ENCODE measurements at regions not wholly inside any gene's neighbourhood (a gene's known extent, or its start where the extent isn't known, plus 50 kb on each side); places are given as distances from the start of the nearest gene placed in this dataset.
A peak's percentile ranks its signal among the peaks of the same experiment; 100 is the strongest.

DNA sequence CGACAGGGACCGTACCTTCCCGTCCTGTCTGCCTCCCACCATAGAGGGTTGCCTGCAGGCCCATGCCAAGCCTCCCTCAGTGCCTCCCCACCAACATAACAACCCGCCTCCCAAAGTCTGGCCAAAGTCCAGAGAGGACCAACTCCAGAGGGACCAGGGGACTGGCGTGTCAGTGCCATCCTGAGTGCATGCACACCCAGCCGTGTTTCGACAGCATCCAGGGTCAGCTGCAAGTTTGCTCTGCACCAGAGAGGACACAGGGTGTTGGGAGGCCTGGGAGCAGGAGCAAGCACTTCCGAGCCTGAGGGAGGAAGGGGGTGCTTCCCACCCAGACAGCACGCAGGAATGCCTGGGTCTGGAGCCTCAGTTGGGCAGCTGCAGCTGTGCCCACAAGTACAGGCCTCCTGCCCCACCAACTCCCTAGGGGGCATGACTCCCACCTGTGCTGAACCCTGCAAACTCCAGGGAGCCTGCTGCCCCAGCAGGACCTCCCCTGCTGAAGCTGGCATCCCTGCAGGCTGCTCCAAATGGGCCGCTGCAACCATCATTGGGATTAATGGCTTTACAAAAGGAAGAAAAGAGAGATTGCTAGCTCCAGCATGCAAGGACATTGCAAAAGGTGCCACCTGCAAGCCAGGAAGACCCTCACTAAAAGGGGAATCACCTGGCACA lies 618.1 kb upstream of the FSHR start:
- intact Hi-C loops (cut with micrococcal nuclease), result no loop called here

DNA sequence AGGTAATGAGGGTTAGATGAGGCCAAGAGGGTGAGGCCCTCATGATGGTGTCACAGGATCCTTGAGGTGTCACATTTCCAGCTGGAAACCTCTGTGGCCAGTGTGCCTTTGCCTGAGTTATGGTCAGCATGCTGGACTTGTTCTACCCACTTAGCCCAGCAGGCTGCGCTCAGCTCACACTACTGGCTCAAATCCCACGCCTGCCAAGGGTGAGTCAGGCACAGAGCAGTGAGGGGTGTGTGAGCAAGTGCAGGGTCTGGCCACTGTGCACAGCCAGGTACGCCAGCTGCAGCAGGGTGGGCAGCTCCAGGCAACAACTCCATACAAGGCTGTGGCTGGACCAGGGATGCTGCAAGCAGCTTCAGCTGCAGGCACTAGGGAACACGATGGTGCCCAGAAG lies 616.6 kb upstream of the FSHR start:
- no TSS peak for BruUV-seq (replicated peaks)

More for the DNA sequence above, 618.1 kb upstream of the FSHR start:
- no peaks in the 10 kb centered on the region for H3K4me1 ChIP-seq (ENCODE audit: control insufficient read depth in 1 of 2, insufficient read depth in 2 of 2, low read length in 2 of 2)
- H4K20me1 ChIP-seq (ENCODE audit: insufficient read depth), result no peaks in the 10 kb centered on the region
- H3K9me2 ChIP-seq (ENCODE audit: insufficient read depth), result no peaks in the 10 kb centered on the region
- RAD21 ChIA-PET (ENCODE audit: low non-redundant PET in 1 of 2, low total read pairs in 2 of 2, uncharacterized antibody in 2 of 2, unreplicated experiment in 2 of 2), result no interaction called here
- peaks cover 0 to 17% of the 10 kb centered on the region in 2 experiments; a peak in 2 of 4 replicates for H3K9me3 ChIP-seq (ENCODE audit: control insufficient read depth in 1 of 2, insufficient read depth in 1 of 2, low read depth in 1 of 2, low read length in 2 of 2)
- no peak overlapping the region for H3K9ac ChIP-seq (ENCODE audit: low read length)
- POLR2A ChIA-PET, result no interaction called here
- no peaks in the 10 kb centered on the region for H3K27me3 ChIP-seq (ENCODE audit: insufficient read depth, low read length)
- ATAC-seq (no peak), DNase-seq (ENCODE audit: low read depth, low spot score) (no peak)
- H3K4me3 ChIP-seq (replicated peaks in 1 of 2; ENCODE audit: low read depth in 1 of 2, low read length in 2 of 2), result no peak overlapping the region
- H3K36me3 ChIP-seq (ENCODE audit: control insufficient read depth in 1 of 2, insufficient read depth in 2 of 2, low read length in 2 of 2), result no peaks in the 10 kb centered on the region
- CTCF ChIA-PET, result no interaction called here
- TF ChIP-seq SP1 (IDR thresholded peaks at IDR 0.05; ENCODE audit: low read depth), result no peak
- TF ChIP-seq, protein P1, sequence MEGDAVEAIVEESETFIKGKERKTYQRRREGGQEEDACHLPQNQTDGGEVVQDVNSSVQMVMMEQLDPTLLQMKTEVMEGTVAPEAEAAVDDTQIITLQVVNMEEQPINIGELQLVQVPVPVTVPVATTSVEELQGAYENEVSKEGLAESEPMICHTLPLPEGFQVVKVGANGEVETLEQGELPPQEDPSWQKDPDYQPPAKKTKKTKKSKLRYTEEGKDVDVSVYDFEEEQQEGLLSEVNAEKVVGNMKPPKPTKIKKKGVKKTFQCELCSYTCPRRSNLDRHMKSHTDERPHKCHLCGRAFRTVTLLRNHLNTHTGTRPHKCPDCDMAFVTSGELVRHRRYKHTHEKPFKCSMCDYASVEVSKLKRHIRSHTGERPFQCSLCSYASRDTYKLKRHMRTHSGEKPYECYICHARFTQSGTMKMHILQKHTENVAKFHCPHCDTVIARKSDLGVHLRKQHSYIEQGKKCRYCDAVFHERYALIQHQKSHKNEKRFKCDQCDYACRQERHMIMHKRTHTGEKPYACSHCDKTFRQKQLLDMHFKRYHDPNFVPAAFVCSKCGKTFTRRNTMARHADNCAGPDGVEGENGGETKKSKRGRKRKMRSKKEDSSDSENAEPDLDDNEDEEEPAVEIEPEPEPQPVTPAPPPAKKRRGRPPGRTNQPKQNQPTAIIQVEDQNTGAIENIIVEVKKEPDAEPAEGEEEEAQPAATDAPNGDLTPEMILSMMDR (IDR thresholded peaks at IDR 0.05 in 2 of 3, conservative IDR thresholded peaks at IDR 0.05 in 1 of 3; ENCODE audit: borderline replicate concordance in 1 of 3, insufficient read depth in 1 of 3, low read depth in 2 of 3, low read length in 2 of 3), result no peak
- no peak for TF ChIP-seq FOSL1 (IDR thresholded peaks at IDR 0.05; ENCODE audit: low read depth)
- TF ChIP-seq, protein P2, sequence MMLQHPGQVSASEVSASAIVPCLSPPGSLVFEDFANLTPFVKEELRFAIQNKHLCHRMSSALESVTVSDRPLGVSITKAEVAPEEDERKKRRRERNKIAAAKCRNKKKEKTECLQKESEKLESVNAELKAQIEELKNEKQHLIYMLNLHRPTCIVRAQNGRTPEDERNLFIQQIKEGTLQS (IDR thresholded peaks at IDR 0.05), result no peak
- TF ChIP-seq YY1 (IDR thresholded peaks at IDR 0.05; ENCODE audit: extremely low read depth, insufficient replicate concordance, low read depth, low read length), result no peak
- no peak overlapping the region for H3K27ac ChIP-seq (ENCODE audit: low read depth, low read length)
- no peaks in the 10 kb centered on the region for H3K79me2 ChIP-seq (ENCODE audit: insufficient read depth, low read length)
- no TSS peak for BruUV-seq (replicated peaks)
- H2AFZ ChIP-seq (ENCODE audit: low read depth, low read length, poor library complexity, severe bottlenecking), result no peak overlapping the region
- H3K4me2 ChIP-seq (ENCODE audit: low read length), result no peak overlapping the region

More for the DNA sequence above, 616.6 kb upstream of the FSHR start:
- ChIA-PET RAD21 (ENCODE audit: low non-redundant PET in 1 of 2, low total read pairs in 2 of 2, uncharacterized antibody in 2 of 2, unreplicated experiment in 2 of 2) (no interaction called here), POLR2A (no interaction called here), CTCF (interaction anchor here (0.6 kb wide), 1 partner anchor 631 kb away, joined by 4 read pairs; no protein-coding TSS in a partner anchor)
- no peaks in the 10 kb centered on the region for H3K36me3 ChIP-seq (ENCODE audit: control insufficient read depth in 1 of 2, insufficient read depth in 2 of 2, low read length in 2 of 2)
- no peak overlapping the region for H2AFZ ChIP-seq (ENCODE audit: low read depth, low read length, poor library complexity, severe bottlenecking)
- H3K9me3 ChIP-seq (ENCODE audit: control insufficient read depth in 1 of 2, insufficient read depth in 1 of 2, low read depth in 1 of 2, low read length in 2 of 2), result peaks cover 0 to 15% of the 10 kb centered on the region in 2 experiments; a peak in 2 of 4 replicates
- TF ChIP-seq YY1 (IDR thresholded peaks at IDR 0.05; ENCODE audit: extremely low read depth, insufficient replicate concordance, low read depth, low read length) (no peak), JUND (IDR thresholded peaks at IDR 0.05) (no peak)
- TF ChIP-seq, protein P1 (IDR thresholded peaks at IDR 0.05 in 2 of 3, conservative IDR thresholded peaks at IDR 0.05 in 1 of 3; ENCODE audit: borderline replicate concordance in 1 of 3, insufficient read depth in 1 of 3, low read depth in 2 of 3, low read length in 2 of 3), result 0 out of 6 replicates have a peak, but pooled peaks of 1 of the 3 experiments have one; percentile 9
- H3K27me3 ChIP-seq (ENCODE audit: insufficient read depth, low read length), result no peaks in the 10 kb centered on the region
- intact Hi-C loops (cut with micrococcal nuclease), result no loop called here
- ATAC-seq (no peak), DNase-seq (ENCODE audit: low read depth, low spot score) (no peak)
- H3K79me2 ChIP-seq (ENCODE audit: insufficient read depth, low read length), result no peaks in the 10 kb centered on the region
- H3K9ac ChIP-seq (ENCODE audit: low read length), result no peak overlapping the region
- no peak overlapping the region for H3K4me2 ChIP-seq (ENCODE audit: low read length)
- no peak overlapping the region for H3K27ac ChIP-seq (ENCODE audit: low read depth, low read length)
- H4K20me1 ChIP-seq (ENCODE audit: insufficient read depth), result no peaks in the 10 kb centered on the region
- no peak overlapping the region for H3K4me3 ChIP-seq (replicated peaks in 1 of 2; ENCODE audit: low read depth in 1 of 2, low read length in 2 of 2)
- no peaks in the 10 kb centered on the region for H3K9me2 ChIP-seq (ENCODE audit: insufficient read depth)
- H3K4me1 ChIP-seq (ENCODE audit: control insufficient read depth in 1 of 2, insufficient read depth in 2 of 2, low read length in 2 of 2), result no peaks in the 10 kb centered on the region
